Calu3 (cell line): ENCODE measurements at regions not wholly inside any gene's neighbourhood (a gene's known extent, or its start where the extent isn't known, plus 50 kb on each side); places are given as distances from the start of the nearest gene placed in this dataset.

Source experiments
- BruUV-seq: library from RNA; stranded (reverse); fragments of 400-500 nt; replicated peaks from 2 replicates; lab custom pipeline; 2021; lab: Mats Ljungman, UMichigan
- CTCF ChIA-PET: fragments of 300-600 bp; sonication (Branson Sonifier 250); formaldehyde crosslinking; loops from one replicate; lab custom pipeline; 2022; ENCODE audit warnings: antibody characterized with exemption; lab: Charles Lee
- DNase-seq: peaks from one replicate; pipeline ENCODE4 v3.0.0; 2022
- H3K27ac Mint-ChIP-seq: one replicate; pipeline ENCODE4 v1.8.0; 2022; ENCODE audit warnings: mixed read lengths; ENCODE audit not compliant: unreplicated experiment
- H3K27me3 Mint-ChIP-seq: one replicate; pipeline ENCODE4 v1.8.0; 2022; ENCODE audit warnings: mixed read lengths; ENCODE audit not compliant: unreplicated experiment
- H3K36me3 Mint-ChIP-seq: one replicate; pipeline ENCODE4 v1.8.0; 2022; ENCODE audit warnings: mild to moderate bottlenecking, moderate library complexity, mixed read lengths; ENCODE audit not compliant: insufficient read depth, unreplicated experiment
- H3K4me1 Mint-ChIP-seq: one replicate; pipeline ENCODE4 v1.8.0; 2022; ENCODE audit warnings: mild to moderate bottlenecking, low read depth, mixed read lengths; ENCODE audit not compliant: unreplicated experiment
- H3K4me3 Mint-ChIP-seq: one replicate; pipeline ENCODE4 v1.8.0; 2022; ENCODE audit warnings: mild to moderate bottlenecking, low read depth, moderate library complexity, mixed read lengths; ENCODE audit not compliant: unreplicated experiment
- H3K9me3 Mint-ChIP-seq: one replicate; pipeline ENCODE4 v1.8.0; 2022; ENCODE audit warnings: low read depth, mixed read lengths; ENCODE audit not compliant: unreplicated experiment
- intact Hi-C: fragments of 100-400 bp; cut with micrococcal nuclease; formaldehyde crosslinking; loops from one replicate; pipeline ENCODE4 v1.10.0; 2022; ENCODE audit not compliant: unreplicated experiment
- TF ChIP-seq, protein P1 (sequence below): fragments of 200-600 bp; IDR thresholded peaks from one replicate; pipeline ENCODE4 v1.8.0; 2022; ENCODE audit warnings: antibody characterized with exemption; ENCODE audit not compliant: unreplicated experiment

DNA sequence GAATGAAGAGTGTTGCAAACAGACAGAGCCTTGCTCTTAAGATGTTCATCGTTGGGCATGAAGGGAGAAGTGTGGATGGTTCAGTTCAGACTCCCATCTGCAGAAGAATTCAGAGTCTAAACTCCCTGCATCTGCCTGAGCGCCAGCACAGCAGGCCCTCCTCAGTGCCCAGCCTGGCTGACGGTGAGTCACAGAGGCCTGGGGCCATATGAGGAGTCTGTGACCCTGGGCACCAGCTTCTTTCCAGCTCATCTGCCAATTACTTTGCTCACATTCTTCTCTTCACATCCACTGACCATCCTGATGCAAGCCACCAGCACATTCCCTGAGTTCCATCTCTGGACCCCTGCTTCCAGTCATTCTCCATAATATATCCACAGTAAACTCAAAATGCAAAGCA lies 401.1 kb upstream of the TRPC7 start:
- Mint-ChIP-seq H3K27ac (no peak overlapping the region), H3K36me3 (no peaks in the 10 kb centered on the region), H3K4me1 (peaks cover 7% of the 10 kb centered on the region), H3K27me3 (peaks cover 75% of the 10 kb centered on the region), H3K4me3 (no peak overlapping the region), H3K9me3 (no peaks in the 10 kb centered on the region)
- intact Hi-C loops = no loop called here
- BruUV-seq = no TSS peak
- CTCF ChIA-PET = no interaction called here
- TF ChIP-seq, protein P1, sequence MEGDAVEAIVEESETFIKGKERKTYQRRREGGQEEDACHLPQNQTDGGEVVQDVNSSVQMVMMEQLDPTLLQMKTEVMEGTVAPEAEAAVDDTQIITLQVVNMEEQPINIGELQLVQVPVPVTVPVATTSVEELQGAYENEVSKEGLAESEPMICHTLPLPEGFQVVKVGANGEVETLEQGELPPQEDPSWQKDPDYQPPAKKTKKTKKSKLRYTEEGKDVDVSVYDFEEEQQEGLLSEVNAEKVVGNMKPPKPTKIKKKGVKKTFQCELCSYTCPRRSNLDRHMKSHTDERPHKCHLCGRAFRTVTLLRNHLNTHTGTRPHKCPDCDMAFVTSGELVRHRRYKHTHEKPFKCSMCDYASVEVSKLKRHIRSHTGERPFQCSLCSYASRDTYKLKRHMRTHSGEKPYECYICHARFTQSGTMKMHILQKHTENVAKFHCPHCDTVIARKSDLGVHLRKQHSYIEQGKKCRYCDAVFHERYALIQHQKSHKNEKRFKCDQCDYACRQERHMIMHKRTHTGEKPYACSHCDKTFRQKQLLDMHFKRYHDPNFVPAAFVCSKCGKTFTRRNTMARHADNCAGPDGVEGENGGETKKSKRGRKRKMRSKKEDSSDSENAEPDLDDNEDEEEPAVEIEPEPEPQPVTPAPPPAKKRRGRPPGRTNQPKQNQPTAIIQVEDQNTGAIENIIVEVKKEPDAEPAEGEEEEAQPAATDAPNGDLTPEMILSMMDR = no peak
- no peak for DNase-seq

DNA sequence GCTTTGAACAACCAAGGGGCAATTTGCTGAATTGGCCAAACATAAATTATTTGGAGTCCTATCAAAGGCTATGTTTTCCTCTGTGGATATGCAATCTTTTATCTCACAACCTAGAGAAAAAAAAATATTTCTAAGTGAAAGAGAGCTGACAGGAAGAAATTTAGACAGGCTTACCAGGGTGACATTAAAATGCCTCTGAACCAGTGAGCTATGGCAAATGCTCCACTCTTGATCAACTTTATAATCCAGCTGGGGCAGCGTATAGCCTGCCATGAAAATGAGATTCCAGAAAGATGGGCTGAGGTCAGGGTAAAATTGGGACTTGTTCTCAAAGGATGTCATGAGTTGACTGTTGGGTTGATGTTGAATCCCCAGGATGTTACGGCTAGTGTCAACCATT lies 399.3 kb upstream of the TRPC7 start:
- H3K4me3 Mint-ChIP-seq = no peak overlapping the region
- no peaks in the 10 kb centered on the region for H3K4me1 Mint-ChIP-seq
- no peaks in the 10 kb centered on the region for H3K9me3 Mint-ChIP-seq
- no peak overlapping the region for H3K27ac Mint-ChIP-seq
- intact Hi-C loops = no loop called here
- peaks cover 59% of the 10 kb centered on the region for H3K27me3 Mint-ChIP-seq
- BruUV-seq = no TSS peak
- no peak for DNase-seq
- TF ChIP-seq, protein P1 = no peak
- CTCF ChIA-PET = no interaction called here
- no peaks in the 10 kb centered on the region for H3K36me3 Mint-ChIP-seq

DNA sequence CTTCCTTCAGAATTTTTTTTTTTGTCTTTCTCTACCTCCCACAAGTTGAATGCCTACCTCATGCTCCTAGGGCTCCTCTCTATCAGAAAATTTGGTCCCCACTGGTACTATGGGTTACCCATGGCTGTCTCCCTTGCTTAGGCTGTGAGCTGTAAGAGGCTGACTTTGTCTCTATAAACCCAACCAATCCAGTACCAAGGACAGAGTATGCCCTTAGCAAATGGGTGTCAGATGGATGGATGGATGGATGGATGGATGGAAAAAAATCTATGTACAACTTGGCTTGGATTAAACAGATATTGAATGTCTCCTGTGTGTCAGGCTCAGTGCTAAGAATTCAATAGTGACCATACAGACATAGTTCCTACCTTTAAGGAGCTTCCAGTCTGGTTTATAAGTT lies 398.2 kb upstream of the TRPC7 start:
- CTCF ChIA-PET = no interaction called here
- no TSS peak for BruUV-seq
- H3K36me3 Mint-ChIP-seq = no peaks in the 10 kb centered on the region
- H3K27me3 Mint-ChIP-seq = peaks cover 58% of the 10 kb centered on the region
- H3K4me3 Mint-ChIP-seq = no peak overlapping the region
- DNase-seq = no peak
- intact Hi-C loops = no loop called here
- no peak overlapping the region for H3K27ac Mint-ChIP-seq
- no peaks in the 10 kb centered on the region for H3K9me3 Mint-ChIP-seq
- H3K4me1 Mint-ChIP-seq = no peaks in the 10 kb centered on the region
- TF ChIP-seq, protein P1 = no peak

DNA sequence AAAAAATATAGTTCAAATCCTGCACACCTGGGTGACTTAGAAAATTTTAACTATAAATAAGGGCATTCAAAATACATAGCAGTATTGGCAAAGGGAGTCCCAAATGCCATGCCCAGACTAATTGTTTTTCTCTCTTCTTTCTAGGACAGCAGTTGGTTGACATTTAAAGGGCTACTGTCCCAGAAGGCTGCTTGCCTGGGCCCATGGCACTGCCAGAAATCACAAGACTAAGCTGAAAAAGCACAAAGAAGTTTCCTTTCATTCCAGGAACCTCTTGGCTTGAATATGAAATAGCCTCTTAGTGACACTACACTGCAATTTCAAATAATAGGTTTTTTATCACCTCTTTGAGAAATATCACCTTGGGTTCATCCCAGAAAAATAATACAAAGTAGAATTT lies 388.9 kb upstream of the TRPC7 start:
- Mint-ChIP-seq H3K27me3 (peaks cover 44% of the 10 kb centered on the region), H3K4me1 (peaks cover 3% of the 10 kb centered on the region), H3K36me3 (no peaks in the 10 kb centered on the region), H3K27ac (no peak overlapping the region), H3K4me3 (no peak overlapping the region), H3K9me3 (no peaks in the 10 kb centered on the region)
- CTCF ChIA-PET = no interaction called here
- DNase-seq = no peak
- no TSS peak for BruUV-seq
- TF ChIP-seq, protein P1 = no peak
- intact Hi-C loops = no loop called here
